Esophagus squamous epithelium (tissue), 4 donors: ENCODE measurements at regions not wholly inside any gene's neighbourhood (a gene's known extent, or its start where the extent isn't known, plus 50 kb on each side); places are given as distances from the start of the nearest gene placed in this dataset.

ENCODE experiments used
- POLR2A ChIP-seq, 4 donors: fragments of 450-650 bp; IDR thresholded peaks; one replicate each; pipeline ENCODE4 v1.6.1; 2017; ENCODE audit warnings: antibody characterized with exemption in 4 of 4, mild to moderate bottlenecking in 4 of 4, moderate library complexity in 3 of 4
- TF ChIP-seq, protein P1 (sequence below), 6 experiments: fragments of 450-650 bp in 4 of 6; fragments of 200-600 bp in 2 of 6; sonication (generic) in 2 of 6; IDR thresholded peaks; one replicate each; pipeline ENCODE4 v1.5.1; 2016 to 2019; ENCODE audit warnings: antibody characterized with exemption in 6 of 6, mild to moderate bottlenecking in 4 of 6, moderate library complexity in 4 of 6

DNA sequence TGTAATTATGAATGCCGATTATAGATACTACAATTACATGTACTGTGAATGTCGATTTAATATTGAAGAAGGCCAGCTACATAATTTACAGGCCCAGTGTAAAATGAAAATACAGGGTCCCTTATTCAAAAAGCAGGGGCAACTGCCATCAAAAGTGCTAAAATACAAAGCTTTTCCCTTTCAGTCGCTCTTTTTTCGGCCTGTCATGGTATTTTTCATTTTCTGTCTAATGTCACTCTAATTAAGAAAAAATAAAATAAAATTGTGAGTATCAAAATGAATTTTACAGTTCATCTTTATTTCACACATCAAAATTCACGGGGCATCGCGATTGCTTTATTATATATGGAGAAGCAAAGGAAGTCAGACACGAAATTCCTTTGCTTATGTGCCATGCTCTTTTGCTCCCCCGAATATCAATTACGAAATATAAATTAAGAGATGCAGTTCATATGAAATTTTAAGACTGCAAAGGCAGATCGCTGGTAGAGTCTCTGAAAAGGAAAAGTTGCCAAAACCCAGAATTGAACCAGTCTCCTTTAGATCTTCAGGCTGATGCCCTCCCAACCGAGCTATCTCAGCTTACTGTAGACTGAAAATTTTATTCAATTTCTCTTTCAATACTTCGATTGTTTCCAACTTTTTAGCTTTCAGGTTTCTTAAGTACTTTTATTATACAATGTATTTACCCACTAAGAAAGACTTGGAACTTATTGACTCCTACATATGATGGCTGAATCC, 197.0 kb downstream of the TRIM27 start:
- TF ChIP-seq, protein P1, sequence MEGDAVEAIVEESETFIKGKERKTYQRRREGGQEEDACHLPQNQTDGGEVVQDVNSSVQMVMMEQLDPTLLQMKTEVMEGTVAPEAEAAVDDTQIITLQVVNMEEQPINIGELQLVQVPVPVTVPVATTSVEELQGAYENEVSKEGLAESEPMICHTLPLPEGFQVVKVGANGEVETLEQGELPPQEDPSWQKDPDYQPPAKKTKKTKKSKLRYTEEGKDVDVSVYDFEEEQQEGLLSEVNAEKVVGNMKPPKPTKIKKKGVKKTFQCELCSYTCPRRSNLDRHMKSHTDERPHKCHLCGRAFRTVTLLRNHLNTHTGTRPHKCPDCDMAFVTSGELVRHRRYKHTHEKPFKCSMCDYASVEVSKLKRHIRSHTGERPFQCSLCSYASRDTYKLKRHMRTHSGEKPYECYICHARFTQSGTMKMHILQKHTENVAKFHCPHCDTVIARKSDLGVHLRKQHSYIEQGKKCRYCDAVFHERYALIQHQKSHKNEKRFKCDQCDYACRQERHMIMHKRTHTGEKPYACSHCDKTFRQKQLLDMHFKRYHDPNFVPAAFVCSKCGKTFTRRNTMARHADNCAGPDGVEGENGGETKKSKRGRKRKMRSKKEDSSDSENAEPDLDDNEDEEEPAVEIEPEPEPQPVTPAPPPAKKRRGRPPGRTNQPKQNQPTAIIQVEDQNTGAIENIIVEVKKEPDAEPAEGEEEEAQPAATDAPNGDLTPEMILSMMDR (IDR thresholded peaks at IDR 0.05) = no peak
- TF ChIP-seq POLR2A (IDR thresholded peaks at IDR 0.05) = no peak
